ENCODE measurements at regions not wholly inside any gene's neighbourhood (a gene's known extent, or its start where the extent isn't known, plus 50 kb on each side); places are given as distances from the start of the nearest gene placed in this dataset.

DNA sequence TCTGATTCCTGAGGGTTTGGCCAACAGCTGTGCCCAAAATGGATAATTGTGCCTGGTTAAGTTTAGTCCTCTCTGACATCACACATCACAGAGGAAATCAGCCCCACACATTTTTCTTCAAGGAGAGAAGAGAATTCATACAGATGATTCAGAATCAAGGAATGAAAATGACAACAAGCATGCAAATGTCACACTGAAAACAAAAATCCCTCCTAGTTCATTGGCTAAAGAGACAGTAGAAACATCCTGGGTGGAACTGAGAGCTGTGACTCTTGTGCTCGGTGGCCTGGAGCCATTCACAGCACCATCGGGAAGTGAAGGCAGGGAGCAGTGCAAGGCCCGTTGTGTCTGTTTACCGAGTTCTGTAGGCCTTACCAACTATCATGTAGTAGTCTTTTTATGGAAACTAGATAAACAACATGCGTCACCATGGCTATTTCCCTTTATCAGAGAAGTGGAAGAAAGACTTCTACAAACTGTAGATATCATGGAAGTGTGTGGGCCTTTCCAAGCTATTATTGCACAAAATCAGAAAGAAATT is 81.7 kb upstream of the TENT5A start:
- no peaks in the 10 kb centered on the region for H3K79me1 ChIP-seq (ENCODE audit: insufficient read depth, low read depth, low read length, poor library complexity, severe bottlenecking)
- no peaks in the 10 kb centered on the region for H3K23me2 ChIP-seq (ENCODE audit: insufficient read length, low read depth, low read length, poor library complexity, severe bottlenecking)
- no peak overlapping the region for H4K8ac ChIP-seq (replicated peaks; ENCODE audit: insufficient read length, low read depth, low read length)
- H3K14ac ChIP-seq (ENCODE audit: insufficient read depth, low read length): no peak overlapping the region
- no peaks in the 10 kb centered on the region for H3K4me1 ChIP-seq (ENCODE audit: insufficient read depth, low read length)
- H3K4me1 Mint-ChIP-seq: no peaks in the 10 kb centered on the region
- no peak overlapping the region for H3K18ac ChIP-seq (ENCODE audit: insufficient read length, low read depth, low read length)
- H3K56ac ChIP-seq (ENCODE audit: insufficient read length, low read depth, low read length): no peak overlapping the region
- H4K91ac ChIP-seq (ENCODE audit: insufficient read length, low read depth, low read length): no peak overlapping the region
- H2BK12ac ChIP-seq (ENCODE audit: insufficient read length, low read depth, low read length): no peak overlapping the region
- no peaks in the 10 kb centered on the region for H3K27me3 Mint-ChIP-seq (ENCODE audit: low read depth)
- WGBS (ENCODE audit: extremely low coverage, insufficient read length, low lambda C conversion rate): no CpG with 5 or more reads among the region's 5 CpGs
- no peaks in the 10 kb centered on the region for H3K27me3 ChIP-seq (ENCODE audit: insufficient read depth, low read length)
- no peak overlapping the region for H3K4me2 ChIP-seq (ENCODE audit: insufficient read depth, insufficient read length, low read length)
- H2BK15ac ChIP-seq (ENCODE audit: low read depth, low read length): no peak overlapping the region
- no peak overlapping the region for H3K27ac Mint-ChIP-seq
- no peaks in the 10 kb centered on the region for H4K20me1 ChIP-seq (ENCODE audit: control insufficient read depth, insufficient read depth, insufficient read length)
- H2AK5ac ChIP-seq (ENCODE audit: insufficient read length, low read length): no peak overlapping the region
- H4K5ac ChIP-seq (ENCODE audit: insufficient read length, low read depth, low read length): no peak overlapping the region
- H2AFZ ChIP-seq (ENCODE audit: low read length): no peak overlapping the region
- no peak overlapping the region for H2BK20ac ChIP-seq (ENCODE audit: low read depth, low read length, poor library complexity, severe bottlenecking)
- no peak overlapping the region for H2BK5ac ChIP-seq (ENCODE audit: insufficient read length, low read length)
- no peaks in the 10 kb centered on the region for H3K36me3 Mint-ChIP-seq (ENCODE audit: insufficient read depth in 1 of 3, low read depth in 3 of 3)
- H3T11ph ChIP-seq (ENCODE audit: low read length): no peak overlapping the region
- H3K4me3 Mint-ChIP-seq: no peak overlapping the region
- H3K9me3 Mint-ChIP-seq: no peaks in the 10 kb centered on the region; a peak in 1 of 5 replicates
- H3K23ac ChIP-seq (ENCODE audit: insufficient read length, low read depth, low read length): no peak overlapping the region
- no peak for DNase-seq
- TF ChIP-seq CTCF (conservative IDR thresholded peaks at IDR 0.05): no peak
- no peaks in the 10 kb centered on the region for H3K79me2 ChIP-seq (ENCODE audit: insufficient read depth, low read length)
- no peak overlapping the region for H3K9ac ChIP-seq (ENCODE audit: extremely low read depth, insufficient read length, low read length)
- no peak overlapping the region for H2BK120ac ChIP-seq (ENCODE audit: low read depth, low read length, poor library complexity, severe bottlenecking)
- H3K4ac ChIP-seq (ENCODE audit: low read depth, low read length): no peak overlapping the region
- no peak overlapping the region for H3K27ac ChIP-seq (ENCODE audit: insufficient read length, low read depth, low read length)
- no peaks in the 10 kb centered on the region for H3K9me3 ChIP-seq (ENCODE audit: control insufficient read depth, low read depth, low read length)

Measured in H9 (cell line).